Fibroblast of lung (primary cell): ENCODE measurements at regions not wholly inside any gene's neighbourhood (a gene's known extent, or its start where the extent isn't known, plus 50 kb on each side); places are given as distances from the start of the nearest gene placed in this dataset.

Experiments used
- EZH2 ChIP-seq: IDR thresholded peaks from 2 replicates; pipeline ENCODE4 v1.5.1; 2012; ENCODE audit warnings: low read length, control low read depth, mild to moderate bottlenecking; ENCODE audit errors: missing control alignments
- TF ChIP-seq, protein P1 (sequence below), 2 donors: IDR thresholded peaks in 1 of 2; conservative IDR thresholded peaks in 1 of 2; 1 replicate in 1 of 2; 2 replicates in 1 of 2; pipeline ENCODE4 v1.5.1; 2011 to 2012; ENCODE audit warnings: low read length in 2 of 2, control low read depth in 1 of 2, inconsistent platforms in 1 of 2, low read depth in 1 of 2, mild to moderate bottlenecking in 1 of 2

DNA sequence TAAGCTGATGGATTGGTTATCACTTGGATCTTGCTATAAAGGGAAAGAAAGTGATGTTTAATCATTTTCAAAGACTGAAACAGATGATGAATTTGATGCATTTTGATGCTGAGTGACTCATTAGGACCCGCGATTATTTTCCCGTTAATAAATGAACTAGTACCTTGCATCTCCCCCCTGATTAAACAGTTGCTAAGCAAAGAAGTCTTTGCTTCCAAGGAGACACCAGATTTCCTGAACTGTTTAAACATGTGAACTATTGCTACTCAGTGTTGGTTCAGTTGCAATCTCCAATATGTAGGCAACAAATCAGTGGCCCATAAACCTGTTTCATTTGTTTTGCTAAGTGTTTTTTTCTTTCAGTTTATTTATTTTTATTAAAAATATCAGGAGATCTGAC, 375.2 kb downstream of the AACS start:
- TF ChIP-seq, protein P1, sequence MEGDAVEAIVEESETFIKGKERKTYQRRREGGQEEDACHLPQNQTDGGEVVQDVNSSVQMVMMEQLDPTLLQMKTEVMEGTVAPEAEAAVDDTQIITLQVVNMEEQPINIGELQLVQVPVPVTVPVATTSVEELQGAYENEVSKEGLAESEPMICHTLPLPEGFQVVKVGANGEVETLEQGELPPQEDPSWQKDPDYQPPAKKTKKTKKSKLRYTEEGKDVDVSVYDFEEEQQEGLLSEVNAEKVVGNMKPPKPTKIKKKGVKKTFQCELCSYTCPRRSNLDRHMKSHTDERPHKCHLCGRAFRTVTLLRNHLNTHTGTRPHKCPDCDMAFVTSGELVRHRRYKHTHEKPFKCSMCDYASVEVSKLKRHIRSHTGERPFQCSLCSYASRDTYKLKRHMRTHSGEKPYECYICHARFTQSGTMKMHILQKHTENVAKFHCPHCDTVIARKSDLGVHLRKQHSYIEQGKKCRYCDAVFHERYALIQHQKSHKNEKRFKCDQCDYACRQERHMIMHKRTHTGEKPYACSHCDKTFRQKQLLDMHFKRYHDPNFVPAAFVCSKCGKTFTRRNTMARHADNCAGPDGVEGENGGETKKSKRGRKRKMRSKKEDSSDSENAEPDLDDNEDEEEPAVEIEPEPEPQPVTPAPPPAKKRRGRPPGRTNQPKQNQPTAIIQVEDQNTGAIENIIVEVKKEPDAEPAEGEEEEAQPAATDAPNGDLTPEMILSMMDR (conservative IDR thresholded peaks at IDR 0.05 in 1 of 2, IDR thresholded peaks at IDR 0.05 in 1 of 2; ENCODE audit: low read depth in 1 of 2, low read length in 2 of 2): no peak
- no peak for TF ChIP-seq EZH2
